ENCODE measurements at regions not wholly inside any gene's neighbourhood (a gene's known extent, or its start where the extent isn't known, plus 50 kb on each side); places are given as distances from the start of the nearest gene placed in this dataset.

DNA sequence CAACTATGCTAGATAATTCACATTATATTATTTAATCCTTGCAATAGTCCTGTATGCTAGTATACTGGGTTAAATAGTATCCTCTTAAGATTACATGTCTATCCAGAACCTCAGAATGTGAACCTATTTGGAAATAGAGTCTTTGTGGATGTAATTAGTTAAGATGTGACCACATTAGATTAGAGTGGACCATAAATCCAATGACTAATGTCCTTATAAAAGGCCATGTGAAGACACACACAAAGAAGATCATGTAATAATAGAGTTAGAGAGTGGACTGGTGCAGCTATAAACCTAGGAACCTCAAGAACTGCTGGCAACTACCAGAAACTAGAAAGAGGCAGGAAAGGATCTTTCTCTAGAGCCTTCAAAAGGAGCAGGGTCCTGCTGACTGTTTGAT lies 263.6 kb upstream of the PTGER4 start:
- Histone ChIP-seq H3K9ac (ENCODE audit: insufficient read depth in 1 of 2, low read length in 2 of 2) (no peak overlapping the region), H3K27me3 (ENCODE audit: control insufficient read depth in 3 of 3, insufficient read depth in 3 of 3, low read length in 2 of 3) (no peaks in the 10 kb centered on the region), H3K36me3 (ENCODE audit: control insufficient read depth in 4 of 4, insufficient read depth in 4 of 4, low read length in 4 of 4) (no peaks in the 10 kb centered on the region), H3K9me3 (ENCODE audit: control insufficient read depth in 4 of 4, insufficient read depth in 3 of 4, low read length in 3 of 4) (peaks cover 0 to 3% (median 0%) of the 10 kb centered on the region in 4 donors), H3K4me3 (no peak overlapping the region), H3K27ac (ENCODE audit: low read depth in 1 of 2, low read length in 1 of 2) (no peak overlapping the region), H3K4me1 (ENCODE audit: control insufficient read depth in 5 of 5, insufficient read depth in 5 of 5, low read length in 5 of 5) (peaks cover 0 to 4% (median 3%) of the 10 kb centered on the region in 5 donors)
- DNase-seq (no peak), ATAC-seq (ENCODE audit: insufficient read depth, low FRiP score) (no peak)
- no peak for TF ChIP-seq CTCF (IDR thresholded peaks at IDR 0.05; ENCODE audit: control extremely low read depth, extremely low read depth)

GRCh38 chr5:40414922-40415321 lies 264.8 kb upstream of the PTGER4 start:
- no peak overlapping the region for H3K9ac ChIP-seq (ENCODE audit: insufficient read depth in 1 of 2, low read length in 2 of 2)
- H3K4me3 ChIP-seq = no peak overlapping the region
- H3K4me1 ChIP-seq (ENCODE audit: control insufficient read depth in 5 of 5, insufficient read depth in 5 of 5, low read length in 5 of 5) = peaks cover 0 to 15% (median 7%) of the 10 kb centered on the region in 5 donors
- H3K27ac ChIP-seq (ENCODE audit: low read depth in 1 of 2, low read length in 1 of 2) = no peak overlapping the region
- ATAC-seq (ENCODE audit: insufficient read depth, low FRiP score) (no peak), DNase-seq (no peak)
- no peaks in the 10 kb centered on the region for H3K36me3 ChIP-seq (ENCODE audit: control insufficient read depth in 4 of 4, insufficient read depth in 4 of 4, low read length in 4 of 4)
- peaks cover 0 to 3% (median 0%) of the 10 kb centered on the region in 4 donors for H3K9me3 ChIP-seq (ENCODE audit: control insufficient read depth in 4 of 4, insufficient read depth in 3 of 4, low read length in 3 of 4)
- TF ChIP-seq CTCF (IDR thresholded peaks at IDR 0.05; ENCODE audit: control extremely low read depth, extremely low read depth) = no peak
- H3K27me3 ChIP-seq (ENCODE audit: control insufficient read depth in 3 of 3, insufficient read depth in 3 of 3, low read length in 2 of 3) = no peaks in the 10 kb centered on the region
- 86 to 91% methylated on average over 4 of the region's 4 CpGs for WGBS, 2 donors

DNA sequence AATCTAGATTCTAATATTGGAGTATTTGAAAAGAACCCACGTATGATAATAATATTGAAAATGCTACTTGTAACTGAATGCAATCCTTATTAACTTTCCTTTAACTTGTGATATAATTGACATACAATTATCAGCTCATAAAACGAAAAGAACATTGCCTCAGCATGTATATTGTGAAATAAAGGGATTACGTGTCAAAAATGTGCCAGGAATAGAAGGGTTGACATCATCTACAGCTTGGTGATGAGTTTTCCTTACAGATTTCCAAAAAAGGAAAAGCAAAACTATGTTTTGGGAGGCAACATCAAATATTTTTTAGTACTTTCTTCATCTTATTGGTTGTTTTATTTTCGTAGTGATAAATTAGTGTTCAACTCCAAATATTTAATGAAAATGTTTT lies 266.0 kb upstream of the PTGER4 start:
- Histone ChIP-seq H3K9ac (ENCODE audit: insufficient read depth in 1 of 2, low read length in 2 of 2) (no peak overlapping the region), H3K27me3 (ENCODE audit: control insufficient read depth in 3 of 3, insufficient read depth in 3 of 3, low read length in 2 of 3) (no peaks in the 10 kb centered on the region), H3K9me3 (ENCODE audit: control insufficient read depth in 4 of 4, insufficient read depth in 3 of 4, low read length in 3 of 4) (peaks cover 0 to 3% (median 0%) of the 10 kb centered on the region in 4 donors), H3K4me1 (ENCODE audit: control insufficient read depth in 5 of 5, insufficient read depth in 5 of 5, low read length in 5 of 5) (peaks cover 0 to 20% (median 7%) of the 10 kb centered on the region in 5 donors), H3K27ac (ENCODE audit: low read depth in 1 of 2, low read length in 1 of 2) (no peak overlapping the region), H3K36me3 (ENCODE audit: control insufficient read depth in 4 of 4, insufficient read depth in 4 of 4, low read length in 4 of 4) (no peaks in the 10 kb centered on the region), H3K4me3 (no peak overlapping the region)
- WGBS, 2 donors = 59 to 76% methylated on average over 4 of the region's 4 CpGs
- no peak for TF ChIP-seq CTCF (IDR thresholded peaks at IDR 0.05; ENCODE audit: control extremely low read depth, extremely low read depth)
- ATAC-seq (ENCODE audit: insufficient read depth, low FRiP score) = no peak
- DNase-seq = peak in 2 of 3 donors; percentile 41 to 45

DNA sequence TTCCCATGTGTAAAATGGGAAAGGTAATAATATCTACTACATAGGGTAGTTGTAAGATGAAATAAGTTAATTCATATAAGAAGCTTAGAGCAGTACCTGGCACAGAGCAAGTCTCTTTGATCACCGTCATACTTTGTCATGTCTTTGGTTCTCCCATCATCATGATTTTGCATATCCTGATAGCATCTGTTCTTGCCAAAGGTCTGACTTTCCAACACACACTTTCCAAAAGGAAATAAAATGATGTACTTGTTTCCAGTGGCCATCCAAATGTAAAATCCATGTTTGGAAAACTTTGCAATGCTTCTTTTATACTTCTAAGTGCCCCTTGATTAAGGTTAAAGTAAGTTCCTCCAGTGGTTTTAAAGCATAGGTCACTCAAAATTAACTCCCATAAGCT lies 266.9 kb upstream of the PTGER4 start:
- Histone ChIP-seq H3K27me3 (ENCODE audit: control insufficient read depth in 3 of 3, insufficient read depth in 3 of 3, low read length in 2 of 3) (no peaks in the 10 kb centered on the region), H3K4me3 (no peak overlapping the region), H3K9ac (ENCODE audit: insufficient read depth in 1 of 2, low read length in 2 of 2) (no peak overlapping the region), H3K9me3 (ENCODE audit: control insufficient read depth in 4 of 4, insufficient read depth in 3 of 4, low read length in 3 of 4) (peaks cover 0 to 3% (median 0%) of the 10 kb centered on the region in 4 donors), H3K4me1 (ENCODE audit: control insufficient read depth in 5 of 5, insufficient read depth in 5 of 5, low read length in 5 of 5) (peaks cover 0 to 20% (median 7%) of the 10 kb centered on the region in 5 donors), H3K36me3 (ENCODE audit: control insufficient read depth in 4 of 4, insufficient read depth in 4 of 4, low read length in 4 of 4) (no peaks in the 10 kb centered on the region), H3K27ac (ENCODE audit: low read depth in 1 of 2, low read length in 1 of 2) (no peak overlapping the region)
- ATAC-seq (ENCODE audit: insufficient read depth, low FRiP score) (no peak), DNase-seq (no peak)
- no peak for TF ChIP-seq CTCF (IDR thresholded peaks at IDR 0.05; ENCODE audit: control extremely low read depth, extremely low read depth)
- WGBS, 2 donors = 88 to 90% methylated on average over 1 of the region's 1 CpG
